Neural cell (in vitro differentiated cells): ENCODE measurements at regions not wholly inside any gene's neighbourhood (a gene's known extent, or its start where the extent isn't known, plus 50 kb on each side); places are given as distances from the start of the nearest gene placed in this dataset.

Experiments used
- RAD21 ChIP-seq: fragments of 450-650 bp; conservative IDR thresholded peaks from 2 replicates; pipeline ENCODE4 v1.6.1; 2014; ENCODE audit warnings: antibody characterized with exemption, mild to moderate bottlenecking, moderate library complexity
- TF ChIP-seq, protein P1 (sequence below): fragments of 450-650 bp; IDR thresholded peaks from 2 replicates; pipeline ENCODE4 v1.5.1; 2014; ENCODE audit warnings: antibody characterized with exemption, mild to moderate bottlenecking, moderate library complexity; ENCODE audit not compliant: poor library complexity, severe bottlenecking

DNA sequence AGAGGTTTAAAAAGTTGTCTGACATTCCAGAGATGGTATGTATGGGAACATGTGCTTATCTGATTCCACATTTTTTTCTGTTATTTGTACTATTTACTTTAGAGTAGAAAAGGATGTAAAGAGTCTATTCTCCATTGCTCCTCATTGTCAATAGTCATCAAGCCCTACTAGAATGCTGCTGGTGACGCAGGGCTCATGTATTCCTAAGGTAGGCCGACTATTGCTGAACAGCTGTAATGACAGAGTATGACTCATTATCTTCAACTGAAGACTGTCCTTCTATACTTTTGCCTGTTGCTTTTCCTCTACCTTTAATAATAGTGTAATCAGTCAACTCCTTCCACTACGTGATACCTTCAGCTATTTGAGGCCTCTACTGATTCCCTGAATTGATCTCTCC is 509.1 kb upstream of the NR3C2 start:
- TF ChIP-seq, protein P1, sequence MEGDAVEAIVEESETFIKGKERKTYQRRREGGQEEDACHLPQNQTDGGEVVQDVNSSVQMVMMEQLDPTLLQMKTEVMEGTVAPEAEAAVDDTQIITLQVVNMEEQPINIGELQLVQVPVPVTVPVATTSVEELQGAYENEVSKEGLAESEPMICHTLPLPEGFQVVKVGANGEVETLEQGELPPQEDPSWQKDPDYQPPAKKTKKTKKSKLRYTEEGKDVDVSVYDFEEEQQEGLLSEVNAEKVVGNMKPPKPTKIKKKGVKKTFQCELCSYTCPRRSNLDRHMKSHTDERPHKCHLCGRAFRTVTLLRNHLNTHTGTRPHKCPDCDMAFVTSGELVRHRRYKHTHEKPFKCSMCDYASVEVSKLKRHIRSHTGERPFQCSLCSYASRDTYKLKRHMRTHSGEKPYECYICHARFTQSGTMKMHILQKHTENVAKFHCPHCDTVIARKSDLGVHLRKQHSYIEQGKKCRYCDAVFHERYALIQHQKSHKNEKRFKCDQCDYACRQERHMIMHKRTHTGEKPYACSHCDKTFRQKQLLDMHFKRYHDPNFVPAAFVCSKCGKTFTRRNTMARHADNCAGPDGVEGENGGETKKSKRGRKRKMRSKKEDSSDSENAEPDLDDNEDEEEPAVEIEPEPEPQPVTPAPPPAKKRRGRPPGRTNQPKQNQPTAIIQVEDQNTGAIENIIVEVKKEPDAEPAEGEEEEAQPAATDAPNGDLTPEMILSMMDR, result no peak
- TF ChIP-seq RAD21, result no peak
